Calu3 (cell line): ENCODE measurements at regions not wholly inside any gene's neighbourhood (a gene's known extent, or its start where the extent isn't known, plus 50 kb on each side); places are given as distances from the start of the nearest gene placed in this dataset.
"Not testable (repeated sequence)": the region's sequence is repeated elsewhere in the genome, so short reads cannot be mapped to it uniquely, and the experiment has no call there.

ENCODE experiments used
- BruUV-seq: library from RNA; stranded (reverse); fragments of 400-500 nt; replicated peaks from 2 replicates; lab custom pipeline; 2021; lab: Mats Ljungman, UMichigan
- CTCF ChIA-PET: fragments of 300-600 bp; sonication (Branson Sonifier 250); formaldehyde crosslinking; loops from one replicate; lab custom pipeline; 2022; ENCODE audit warnings: antibody characterized with exemption; lab: Charles Lee
- DNase-seq: peaks from one replicate; pipeline ENCODE4 v3.0.0; 2022
- H3K27ac Mint-ChIP-seq: one replicate; pipeline ENCODE4 v1.8.0; 2022; ENCODE audit warnings: mixed read lengths; ENCODE audit not compliant: unreplicated experiment
- H3K27me3 Mint-ChIP-seq: one replicate; pipeline ENCODE4 v1.8.0; 2022; ENCODE audit warnings: mixed read lengths; ENCODE audit not compliant: unreplicated experiment
- H3K36me3 Mint-ChIP-seq: one replicate; pipeline ENCODE4 v1.8.0; 2022; ENCODE audit warnings: mild to moderate bottlenecking, moderate library complexity, mixed read lengths; ENCODE audit not compliant: insufficient read depth, unreplicated experiment
- H3K4me1 Mint-ChIP-seq: one replicate; pipeline ENCODE4 v1.8.0; 2022; ENCODE audit warnings: mild to moderate bottlenecking, low read depth, mixed read lengths; ENCODE audit not compliant: unreplicated experiment
- H3K4me3 Mint-ChIP-seq: one replicate; pipeline ENCODE4 v1.8.0; 2022; ENCODE audit warnings: mild to moderate bottlenecking, low read depth, moderate library complexity, mixed read lengths; ENCODE audit not compliant: unreplicated experiment
- H3K9me3 Mint-ChIP-seq: one replicate; pipeline ENCODE4 v1.8.0; 2022; ENCODE audit warnings: low read depth, mixed read lengths; ENCODE audit not compliant: unreplicated experiment
- CTCF ChIP-seq: fragments of 200-600 bp; IDR thresholded peaks from one replicate; pipeline ENCODE4 v1.8.0; 2022; ENCODE audit warnings: antibody characterized with exemption; ENCODE audit not compliant: unreplicated experiment
- intact Hi-C: fragments of 100-400 bp; cut with micrococcal nuclease; formaldehyde crosslinking; loops from one replicate; pipeline ENCODE4 v1.10.0; 2022; ENCODE audit not compliant: unreplicated experiment

GRCh38 chr4:181021213-181021612 is 1222.0 kb upstream of the TENM3 start:
- H3K36me3 Mint-ChIP-seq, result no peaks in the 10 kb centered on the region
- no peak for DNase-seq
- no peak for TF ChIP-seq CTCF
- no peak overlapping the region for H3K27ac Mint-ChIP-seq
- BruUV-seq, result no TSS peak
- intact Hi-C loops, result no loop called here
- no peaks in the 10 kb centered on the region for H3K9me3 Mint-ChIP-seq
- H3K27me3 Mint-ChIP-seq, result no peaks in the 10 kb centered on the region
- H3K4me3 Mint-ChIP-seq, result no peak overlapping the region
- CTCF ChIA-PET, result no interaction called here
- H3K4me1 Mint-ChIP-seq, result no peaks in the 10 kb centered on the region

DNA sequence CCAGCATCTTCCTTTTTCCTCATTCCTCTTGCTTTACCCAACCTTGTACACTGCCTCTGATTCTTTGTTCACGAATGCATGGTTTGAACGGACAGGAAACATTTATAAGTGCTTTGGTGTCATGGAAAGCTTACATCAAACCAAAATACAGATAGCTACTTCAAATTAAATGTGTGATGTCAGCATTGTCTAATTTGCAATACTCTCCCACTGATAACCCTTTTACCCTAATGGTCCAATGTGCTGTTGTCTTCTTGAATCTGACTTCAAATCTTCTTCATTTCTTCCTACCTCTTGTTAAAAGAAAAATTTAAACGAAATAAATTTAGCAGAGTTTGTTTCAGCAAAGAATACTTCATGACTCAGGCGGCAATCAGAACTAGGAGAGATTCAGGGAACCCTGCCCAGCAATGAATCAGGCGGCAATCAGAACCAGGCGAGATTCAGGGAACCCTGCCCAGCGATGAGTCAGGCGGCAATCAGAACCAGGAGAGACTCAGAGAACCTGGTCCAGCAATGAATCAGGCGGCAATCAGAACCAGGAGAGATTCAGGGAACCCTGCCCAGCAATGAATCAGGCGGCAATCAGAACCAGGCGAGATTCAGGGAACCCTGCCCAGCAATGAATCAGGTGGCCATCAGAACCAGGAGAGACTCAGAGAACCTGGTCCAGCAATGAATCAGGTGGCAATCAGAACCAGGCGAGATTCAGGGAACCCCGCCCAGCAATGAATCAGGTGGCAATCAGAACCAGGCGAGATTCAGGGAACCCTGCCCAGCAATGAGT is 1212.9 kb upstream of the TENM3 start:
- intact Hi-C loops, H3K9me3 Mint-ChIP-seq, H3K27me3 Mint-ChIP-seq, H3K4me1 Mint-ChIP-seq, DNase-seq, H3K27ac Mint-ChIP-seq, H3K4me3 Mint-ChIP-seq, H3K36me3 Mint-ChIP-seq, BruUV-seq, CTCF ChIA-PET: not testable (repeated sequence)

- no peak overlapping the region for H3K4me3 Mint-ChIP-seq
- no TSS peak for BruUV-seq
- H3K4me1 Mint-ChIP-seq, result no peaks in the 10 kb centered on the region
- no peak overlapping the region for H3K27ac Mint-ChIP-seq
- peaks cover 5% of the 10 kb centered on the region for H3K9me3 Mint-ChIP-seq
- no peaks in the 10 kb centered on the region for H3K27me3 Mint-ChIP-seq
- no peak for TF ChIP-seq CTCF
- intact Hi-C loops, result no loop called here
- DNase-seq, result no peak
- CTCF ChIA-PET, result no interaction called here
- H3K36me3 Mint-ChIP-seq, result no peaks in the 10 kb centered on the region
Observed at GRCh38 chr4:181030961-181031360, 1212.2 kb upstream of the TENM3 start.

DNA sequence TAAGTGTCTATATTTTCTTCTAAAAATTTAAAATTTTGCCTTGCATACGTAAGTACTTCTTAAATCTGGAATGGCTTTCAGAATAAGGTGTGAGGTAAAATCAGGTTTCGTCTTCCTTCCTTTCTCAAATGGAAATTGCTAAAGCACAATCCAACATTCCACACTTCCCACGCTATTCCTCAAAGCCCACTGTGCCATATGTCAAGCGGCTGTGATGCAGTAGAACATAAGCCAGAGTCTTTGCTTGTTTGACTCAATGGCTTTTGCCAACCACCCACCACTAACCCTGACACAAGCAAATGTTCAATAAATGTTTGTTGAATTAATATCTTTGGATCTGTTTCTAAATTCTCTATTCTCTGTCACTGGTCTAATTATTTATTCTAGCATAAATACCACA is 1199.7 kb upstream of the TENM3 start:
- CTCF ChIA-PET, result no interaction called here
- no peak for DNase-seq
- no TSS peak for BruUV-seq
- intact Hi-C loops, result no loop called here
- no peaks in the 10 kb centered on the region for H3K36me3 Mint-ChIP-seq
- H3K27me3 Mint-ChIP-seq, result no peaks in the 10 kb centered on the region
- H3K4me3 Mint-ChIP-seq, result no peak overlapping the region
- no peaks in the 10 kb centered on the region for H3K4me1 Mint-ChIP-seq
- no peak overlapping the region for H3K27ac Mint-ChIP-seq
- TF ChIP-seq CTCF, result no peak
- no peaks in the 10 kb centered on the region for H3K9me3 Mint-ChIP-seq

GRCh38 chr4:181046809-181047208 is 1196.4 kb upstream of the TENM3 start:
- H3K36me3 Mint-ChIP-seq, result no peaks in the 10 kb centered on the region
- no peak for TF ChIP-seq CTCF
- no peak for DNase-seq
- H3K9me3 Mint-ChIP-seq, result no peaks in the 10 kb centered on the region
- H3K27ac Mint-ChIP-seq, result no peak overlapping the region
- no TSS peak for BruUV-seq
- CTCF ChIA-PET, result no interaction called here
- intact Hi-C loops, result no loop called here
- H3K4me3 Mint-ChIP-seq, result no peak overlapping the region
- no peaks in the 10 kb centered on the region for H3K27me3 Mint-ChIP-seq
- H3K4me1 Mint-ChIP-seq, result no peaks in the 10 kb centered on the region
